ENCODE measurements at regions not wholly inside any gene's neighbourhood (a gene's known extent, or its start where the extent isn't known, plus 50 kb on each side); places are given as distances from the start of the nearest gene placed in this dataset.

DNA sequence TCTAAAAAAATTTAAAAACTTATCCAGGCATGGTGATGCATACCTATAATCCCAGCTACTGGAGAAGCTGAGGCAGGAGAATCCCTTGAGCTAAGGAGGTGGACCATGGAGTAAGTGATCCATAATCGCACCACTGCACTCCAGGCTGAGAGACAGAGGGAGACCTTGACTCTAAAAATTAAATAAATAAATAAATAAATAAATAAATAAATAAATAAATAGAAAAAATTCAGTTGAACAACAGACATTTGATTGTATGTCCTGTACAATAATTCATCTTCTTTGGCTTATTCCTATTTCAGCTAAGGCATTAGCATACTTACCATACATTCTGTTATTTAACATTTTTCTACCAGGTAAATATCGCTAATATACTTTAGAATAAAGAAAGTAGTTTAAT lies 726.1 kb upstream of the GALNTL6 start:
- TF ChIP-seq, protein P1, sequence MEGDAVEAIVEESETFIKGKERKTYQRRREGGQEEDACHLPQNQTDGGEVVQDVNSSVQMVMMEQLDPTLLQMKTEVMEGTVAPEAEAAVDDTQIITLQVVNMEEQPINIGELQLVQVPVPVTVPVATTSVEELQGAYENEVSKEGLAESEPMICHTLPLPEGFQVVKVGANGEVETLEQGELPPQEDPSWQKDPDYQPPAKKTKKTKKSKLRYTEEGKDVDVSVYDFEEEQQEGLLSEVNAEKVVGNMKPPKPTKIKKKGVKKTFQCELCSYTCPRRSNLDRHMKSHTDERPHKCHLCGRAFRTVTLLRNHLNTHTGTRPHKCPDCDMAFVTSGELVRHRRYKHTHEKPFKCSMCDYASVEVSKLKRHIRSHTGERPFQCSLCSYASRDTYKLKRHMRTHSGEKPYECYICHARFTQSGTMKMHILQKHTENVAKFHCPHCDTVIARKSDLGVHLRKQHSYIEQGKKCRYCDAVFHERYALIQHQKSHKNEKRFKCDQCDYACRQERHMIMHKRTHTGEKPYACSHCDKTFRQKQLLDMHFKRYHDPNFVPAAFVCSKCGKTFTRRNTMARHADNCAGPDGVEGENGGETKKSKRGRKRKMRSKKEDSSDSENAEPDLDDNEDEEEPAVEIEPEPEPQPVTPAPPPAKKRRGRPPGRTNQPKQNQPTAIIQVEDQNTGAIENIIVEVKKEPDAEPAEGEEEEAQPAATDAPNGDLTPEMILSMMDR (IDR thresholded peaks at IDR 0.05; ENCODE audit: extremely low read depth in 1 of 2, insufficient read depth in 1 of 2, low read depth in 1 of 2, low read length in 2 of 2): no peak
- TF ChIP-seq POLR2A (IDR thresholded peaks at IDR 0.05; ENCODE audit: low read depth, low read length) (no peak), JUN (IDR thresholded peaks at IDR 0.05; ENCODE audit: borderline replicate concordance, insufficient read depth, insufficient read length, low read depth) (no peak), POLR2AphosphoS5 (IDR thresholded peaks at IDR 0.05; ENCODE audit: insufficient read depth, low read depth, low read length) (no peak), MAX (IDR thresholded peaks at IDR 0.05; ENCODE audit: insufficient read depth, insufficient read length) (no peak), EZH2 (IDR thresholded peaks at IDR 0.05; ENCODE audit: borderline replicate concordance, low read depth, low read length, severe bottlenecking) (no peak), GATA2 (IDR thresholded peaks at IDR 0.05; ENCODE audit: insufficient read depth, insufficient read length, low read depth, low read length) (no peak), FOS (IDR thresholded peaks at IDR 0.05; ENCODE audit: borderline replicate concordance, insufficient read depth, low read length) (no peak), MYC (IDR thresholded peaks at IDR 0.05; ENCODE audit: low read depth, low read length) (no peak)
- Histone ChIP-seq H2AFZ (ENCODE audit: low read depth, low read length) (no peak overlapping the region), H3K4me3 (replicated peaks in 1 of 3; ENCODE audit: insufficient read depth in 1 of 3, low read depth in 1 of 3, low read length in 3 of 3) (no peak overlapping the region), H3K79me2 (ENCODE audit: control insufficient read depth, insufficient read depth, low read length) (no peaks in the 10 kb centered on the region), H3K27me3 (ENCODE audit: control insufficient read depth in 2 of 2, insufficient read depth in 2 of 2, low read length in 2 of 2) (no peaks in the 10 kb centered on the region), H3K9me1 (replicated peaks; ENCODE audit: control insufficient read depth, extremely low read depth, insufficient read depth, low read length) (no peaks in the 10 kb centered on the region), H4K20me1 (replicated peaks; ENCODE audit: control insufficient read depth, extremely low read depth, insufficient read depth, low read length) (no peaks in the 10 kb centered on the region), H3K4me1 (ENCODE audit: control insufficient read depth, extremely low read depth, insufficient read depth, low read length) (no peaks in the 10 kb centered on the region), H3K36me3 (ENCODE audit: control insufficient read depth in 2 of 2, extremely low read depth in 1 of 2, insufficient read depth in 2 of 2, low read length in 2 of 2) (no peaks in the 10 kb centered on the region), H3K4me2 (ENCODE audit: insufficient read depth, low read length) (no peak overlapping the region), H3K9me3 (replicated peaks; ENCODE audit: control insufficient read depth, insufficient read depth, low read length) (no peaks in the 10 kb centered on the region), H3K27ac (ENCODE audit: insufficient read depth, low read depth, low read length) (no peak overlapping the region), H3K9ac (replicated peaks; ENCODE audit: extremely low read depth, insufficient read depth, low read length) (no peak overlapping the region)
- dilution Hi-C loops (cut with MboI; ENCODE audit: extremely low pct_ligation_motif_present, low sequenced_read_pairs) (no loop called here), intact Hi-C loops (cut with micrococcal nuclease) (no loop called here)
- POLR2A ChIA-PET: no interaction called here
- BruUV-seq (replicated peaks): no TSS peak
- FAIRE-seq (no peak), DNase-seq (ENCODE audit: low read depth, low spot score) (no peak)
- CTCF ChIA-PET: no interaction called here
